SHP77 treated with DMSO at 0.1 percent for 48 hours (cell line): ENCODE measurements at regions not wholly inside any gene's neighbourhood (a gene's known extent, or its start where the extent isn't known, plus 50 kb on each side); places are given as distances from the start of the nearest gene placed in this dataset.

ENCODE experiments used
- DNase-seq: peaks from one replicate; lab custom pipeline; 2025; lab: John Stamatoyannopoulos, UW

GRCh38 chr4:32042486-32043247 lies 1322.5 kb downstream of the PCDH7 start:
- DNase-seq = no peak

- DNase-seq = no peak
Measured at GRCh38 chr4:32043248-32043633, 1323.1 kb downstream of the PCDH7 start.

GRCh38 chr4:32061916-32062315 lies 1341.7 kb downstream of the PCDH7 start:
- no peak for DNase-seq

- no peak for DNase-seq
Measured at GRCh38 chr4:32073542-32073941, 1353.4 kb downstream of the PCDH7 start.

GRCh38 chr4:32087211-32087610 lies 1367.0 kb downstream of the PCDH7 start:
- no peak for DNase-seq

GRCh38 chr4:32094987-32095386 lies 1374.8 kb downstream of the PCDH7 start:
- no peak for DNase-seq

- DNase-seq = no peak
Measured at GRCh38 chr4:32102896-32103295, 1382.7 kb downstream of the PCDH7 start.

- no peak for DNase-seq
Measured at GRCh38 chr4:32106767-32107166, 1386.6 kb downstream of the PCDH7 start.

- DNase-seq = no peak
Measured at GRCh38 chr4:32112891-32113290, 1392.7 kb downstream of the PCDH7 start.

- no peak for DNase-seq
Measured at GRCh38 chr4:32117693-32118092, 1397.5 kb downstream of the PCDH7 start.

- DNase-seq = no peak
Measured at GRCh38 chr4:32119907-32120306, 1399.7 kb downstream of the PCDH7 start.

- no peak for DNase-seq
Measured at GRCh38 chr4:32128549-32128948, 1408.4 kb downstream of the PCDH7 start.

- no peak for DNase-seq
Measured at GRCh38 chr4:32129967-32130366, 1409.8 kb downstream of the PCDH7 start.

GRCh38 chr4:32133141-32133540 lies 1413.0 kb downstream of the PCDH7 start:
- DNase-seq = no peak

GRCh38 chr4:32133734-32134133 lies 1413.6 kb downstream of the PCDH7 start:
- no peak for DNase-seq

GRCh38 chr4:32135642-32136041 lies 1415.5 kb downstream of the PCDH7 start:
- DNase-seq = no peak

GRCh38 chr4:32136081-32136787 lies 1416.1 kb downstream of the PCDH7 start:
- DNase-seq = no peak

- no peak for DNase-seq
Measured at GRCh38 chr4:32140636-32141035, 1420.5 kb downstream of the PCDH7 start.

GRCh38 chr4:32142075-32142474 lies 1421.9 kb downstream of the PCDH7 start:
- no peak for DNase-seq

GRCh38 chr4:32145987-32146386 lies 1425.8 kb downstream of the PCDH7 start:
- no peak for DNase-seq

GRCh38 chr4:32147446-32148085 lies 1427.4 kb downstream of the PCDH7 start:
- DNase-seq = no peak

GRCh38 chr4:32148111-32148666 lies 1428.0 kb downstream of the PCDH7 start:
- no peak for DNase-seq

GRCh38 chr4:32158961-32159360 lies 1438.8 kb downstream of the PCDH7 start:
- DNase-seq = no peak
